ENCODE measurements at regions not wholly inside any gene's neighbourhood (a gene's known extent, or its start where the extent isn't known, plus 50 kb on each side); places are given as distances from the start of the nearest gene placed in this dataset.

DNA sequence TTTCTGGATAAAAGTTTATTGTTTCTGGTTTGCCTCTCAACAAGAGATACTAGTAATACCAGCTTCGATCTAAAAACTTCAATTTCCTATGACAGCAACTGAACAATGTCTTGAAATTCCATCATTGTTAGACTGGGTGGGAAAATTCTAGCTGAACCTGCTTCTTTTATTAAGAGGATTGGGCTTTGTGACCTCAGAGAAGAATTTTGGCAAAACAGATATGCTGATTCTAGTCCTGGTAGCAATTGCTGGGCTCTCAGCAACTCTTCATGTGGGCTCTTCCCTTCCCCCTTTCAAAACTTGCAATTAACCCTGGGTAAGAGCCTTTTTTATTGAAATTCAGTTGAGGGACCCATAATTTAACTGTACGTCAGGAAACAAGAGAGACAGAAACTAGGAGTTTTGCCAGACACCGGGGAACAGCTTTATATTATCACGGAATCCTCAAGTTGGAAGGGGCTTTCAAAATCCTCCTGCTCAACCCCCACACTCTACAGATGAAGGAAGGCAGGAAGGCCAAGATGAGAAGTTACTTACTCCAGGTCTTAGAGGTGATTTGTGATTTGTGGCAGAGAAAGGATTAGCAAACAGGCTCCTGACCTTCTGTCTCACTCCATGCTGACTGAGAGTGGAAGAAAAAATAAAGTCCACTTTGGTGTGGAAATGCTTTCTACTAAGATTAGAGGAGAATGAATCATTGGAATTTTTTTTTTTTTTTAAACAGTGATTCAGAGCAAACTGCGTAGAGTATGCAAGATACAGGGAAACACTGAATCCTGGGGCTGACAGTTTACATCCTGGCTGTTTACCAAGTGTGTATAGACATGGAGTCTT is 239.0 kb upstream of the ATP2B1 start:
- 72 to 92% methylated on average over 3 to 4 of the region's 5 CpGs for WGBS, 2 experiments
- Histone ChIP-seq H3K4me1 (ENCODE audit: control insufficient read depth, insufficient read depth, low read length) (peaks cover 4% of the 10 kb centered on the region), H3K9me3 (ENCODE audit: control insufficient read depth, low read length) (no peaks in the 10 kb centered on the region), H3K36me3 (ENCODE audit: control insufficient read depth, insufficient read depth, low read length) (no peaks in the 10 kb centered on the region), H3K4me3 (ENCODE audit: insufficient read depth, low read depth, low read length) (no peak overlapping the region), H3K27me3 (ENCODE audit: control insufficient read depth, insufficient read depth, low read length, poor library complexity, severe bottlenecking) (no peaks in the 10 kb centered on the region), H3K27ac (ENCODE audit: insufficient read depth, low read depth, low read length, poor library complexity, severe bottlenecking) (no peak overlapping the region)

- no peaks in the 10 kb centered on the region for H3K36me3 ChIP-seq (ENCODE audit: control insufficient read depth, insufficient read depth, low read length)
- peaks cover 4% of the 10 kb centered on the region for H3K4me1 ChIP-seq (ENCODE audit: control insufficient read depth, insufficient read depth, low read length)
- 92 to 95% methylated on average over 6 of the region's 6 CpGs for WGBS, 2 experiments
- no peaks in the 10 kb centered on the region for H3K27me3 ChIP-seq (ENCODE audit: control insufficient read depth, insufficient read depth, low read length, poor library complexity, severe bottlenecking)
- no peak overlapping the region for H3K4me3 ChIP-seq (ENCODE audit: insufficient read depth, low read depth, low read length)
- H3K9me3 ChIP-seq (ENCODE audit: control insufficient read depth, low read length), result no peaks in the 10 kb centered on the region
- H3K27ac ChIP-seq (ENCODE audit: insufficient read depth, low read depth, low read length, poor library complexity, severe bottlenecking), result no peak overlapping the region
These were observed 238.0 kb upstream of the ATP2B1 start for GRCh38 chr12:89946518-89947135.

DNA sequence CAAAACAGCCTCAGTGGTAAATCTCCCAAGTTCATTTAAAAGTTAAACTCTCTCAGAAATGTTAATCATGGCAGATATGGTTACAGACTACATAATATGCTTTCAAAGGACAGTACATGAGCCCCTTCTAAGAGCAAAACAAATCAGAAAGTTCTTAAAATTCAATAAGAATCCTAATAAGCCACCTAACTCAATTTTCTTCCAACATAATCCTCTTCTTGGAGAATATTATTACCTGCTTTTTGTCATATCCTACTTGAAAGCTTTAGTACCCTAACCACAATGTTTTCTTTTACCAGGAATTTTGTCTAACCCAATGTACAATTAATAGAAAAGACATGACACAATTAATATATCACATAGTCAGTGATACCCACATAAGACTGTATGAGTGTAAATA is 236.5 kb upstream of the ATP2B1 start:
- H3K36me3 ChIP-seq (ENCODE audit: control insufficient read depth, insufficient read depth, low read length), result no peaks in the 10 kb centered on the region
- H3K9me3 ChIP-seq (ENCODE audit: control insufficient read depth, low read length), result no peaks in the 10 kb centered on the region
- no peaks in the 10 kb centered on the region for H3K27me3 ChIP-seq (ENCODE audit: control insufficient read depth, insufficient read depth, low read length, poor library complexity, severe bottlenecking)
- H3K4me3 ChIP-seq (ENCODE audit: insufficient read depth, low read depth, low read length), result no peak overlapping the region
- H3K27ac ChIP-seq (ENCODE audit: insufficient read depth, low read depth, low read length, poor library complexity, severe bottlenecking), result no peak overlapping the region
- H3K4me1 ChIP-seq (ENCODE audit: control insufficient read depth, insufficient read depth, low read length), result peaks cover 4% of the 10 kb centered on the region

DNA sequence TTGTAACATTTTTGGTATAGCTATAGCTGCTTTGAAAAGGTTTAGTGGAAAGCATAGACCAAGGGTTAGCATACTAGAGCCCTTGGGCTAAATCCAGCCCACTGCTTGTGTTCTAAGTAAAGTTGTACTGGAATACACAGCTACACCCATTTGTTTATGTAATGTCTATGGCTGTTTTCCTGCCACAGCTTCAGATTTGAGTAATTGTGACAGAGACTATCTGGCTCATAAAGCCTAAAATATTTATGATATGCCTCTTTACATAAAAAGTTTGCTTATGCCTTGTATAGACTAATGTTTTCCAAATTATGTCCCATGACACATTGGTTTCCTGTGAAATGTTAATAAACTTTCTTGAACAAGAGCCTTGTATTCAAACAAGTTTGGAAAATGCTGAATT is 234.8 kb upstream of the ATP2B1 start:
- H3K27ac ChIP-seq (ENCODE audit: insufficient read depth, low read depth, low read length, poor library complexity, severe bottlenecking), result no peak overlapping the region
- H3K9me3 ChIP-seq (ENCODE audit: control insufficient read depth, low read length), result no peaks in the 10 kb centered on the region
- H3K36me3 ChIP-seq (ENCODE audit: control insufficient read depth, insufficient read depth, low read length), result no peaks in the 10 kb centered on the region
- H3K4me3 ChIP-seq (ENCODE audit: insufficient read depth, low read depth, low read length), result no peak overlapping the region
- peaks cover 5% of the 10 kb centered on the region for H3K4me1 ChIP-seq (ENCODE audit: control insufficient read depth, insufficient read depth, low read length)
- no peaks in the 10 kb centered on the region for H3K27me3 ChIP-seq (ENCODE audit: control insufficient read depth, insufficient read depth, low read length, poor library complexity, severe bottlenecking)

DNA sequence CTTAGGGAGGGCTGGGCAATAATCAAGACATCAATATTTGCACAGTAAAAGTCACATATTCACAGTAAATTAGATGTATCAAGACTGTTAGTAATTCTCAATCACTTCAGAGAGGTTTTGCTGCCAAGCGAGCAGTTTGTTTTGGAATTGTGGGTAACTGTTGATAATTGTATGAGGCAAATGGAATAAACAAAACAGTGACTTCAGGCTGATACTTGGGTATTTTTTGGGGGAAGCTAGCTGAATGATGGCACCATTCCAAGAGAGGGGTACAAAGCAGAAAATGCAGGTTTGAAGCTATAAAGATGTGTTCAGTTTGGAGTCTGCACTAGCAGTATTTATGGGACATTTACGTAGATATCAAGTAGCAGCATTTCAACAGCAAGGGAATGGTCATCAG is 232.8 kb upstream of the ATP2B1 start:
- Histone ChIP-seq H3K4me3 (ENCODE audit: insufficient read depth, low read depth, low read length) (no peak overlapping the region), H3K27ac (ENCODE audit: insufficient read depth, low read depth, low read length, poor library complexity, severe bottlenecking) (no peak overlapping the region), H3K9me3 (ENCODE audit: control insufficient read depth, low read length) (no peaks in the 10 kb centered on the region), H3K4me1 (ENCODE audit: control insufficient read depth, insufficient read depth, low read length) (peaks cover 5% of the 10 kb centered on the region), H3K36me3 (ENCODE audit: control insufficient read depth, insufficient read depth, low read length) (no peaks in the 10 kb centered on the region), H3K27me3 (ENCODE audit: control insufficient read depth, insufficient read depth, low read length, poor library complexity, severe bottlenecking) (no peaks in the 10 kb centered on the region)
- 95 to 98% methylated on average over 2 of the region's 2 CpGs for WGBS, 2 experiments

DNA sequence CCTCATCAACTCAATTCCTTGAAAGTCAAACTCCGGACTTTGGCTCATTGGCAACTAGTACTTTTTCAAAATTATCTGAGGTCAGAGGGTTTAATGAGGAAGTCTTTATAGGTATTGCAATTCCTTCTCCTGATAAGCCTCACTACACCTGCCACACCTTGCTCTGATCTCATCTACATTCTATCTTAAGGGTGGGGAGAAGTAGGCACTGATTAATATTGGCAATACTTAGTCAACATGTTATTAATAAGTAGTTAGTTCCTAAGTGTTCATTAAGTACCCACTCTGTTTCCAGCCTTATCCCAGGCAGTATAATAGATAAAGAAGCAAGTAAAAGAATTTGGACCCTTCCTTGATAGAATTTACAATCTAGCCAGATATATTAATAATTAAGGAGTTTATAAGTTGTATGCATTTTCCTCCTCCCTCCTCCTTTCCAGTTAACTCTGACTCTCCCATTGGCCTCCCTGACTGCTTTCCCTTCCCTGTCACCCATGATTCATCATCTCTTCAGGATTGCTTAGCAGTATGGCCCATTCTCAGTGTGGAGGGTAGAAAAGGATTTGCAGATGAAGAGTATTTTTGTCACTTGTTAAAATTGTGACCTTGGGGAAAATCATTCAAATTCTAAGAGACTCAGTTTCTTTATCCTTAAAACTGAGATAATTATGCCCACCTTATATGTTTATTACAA is 231.0 kb upstream of the ATP2B1 start:
- Histone ChIP-seq H3K4me3 (ENCODE audit: insufficient read depth, low read depth, low read length) (no peak overlapping the region), H3K9me3 (ENCODE audit: control insufficient read depth, low read length) (no peaks in the 10 kb centered on the region), H3K4me1 (ENCODE audit: control insufficient read depth, insufficient read depth, low read length) (peaks cover 5% of the 10 kb centered on the region), H3K27me3 (ENCODE audit: control insufficient read depth, insufficient read depth, low read length, poor library complexity, severe bottlenecking) (no peaks in the 10 kb centered on the region), H3K27ac (ENCODE audit: insufficient read depth, low read depth, low read length, poor library complexity, severe bottlenecking) (no peak overlapping the region), H3K36me3 (ENCODE audit: control insufficient read depth, insufficient read depth, low read length) (no peaks in the 10 kb centered on the region)
- WGBS, 2 experiments, result 92 to 100% methylated on average over 1 of the region's 1 CpG

- Histone ChIP-seq H3K27ac (ENCODE audit: insufficient read depth, low read depth, low read length, poor library complexity, severe bottlenecking) (no peak overlapping the region), H3K4me1 (ENCODE audit: control insufficient read depth, insufficient read depth, low read length) (peaks cover 5% of the 10 kb centered on the region), H3K36me3 (ENCODE audit: control insufficient read depth, insufficient read depth, low read length) (no peaks in the 10 kb centered on the region), H3K9me3 (ENCODE audit: control insufficient read depth, low read length) (no peaks in the 10 kb centered on the region), H3K4me3 (ENCODE audit: insufficient read depth, low read depth, low read length) (no peak overlapping the region), H3K27me3 (ENCODE audit: control insufficient read depth, insufficient read depth, low read length, poor library complexity, severe bottlenecking) (no peaks in the 10 kb centered on the region)
- 87 to 95% methylated on average over 2 to 3 of the region's 3 CpGs for WGBS, 2 experiments
These were observed 228.0 kb upstream of the ATP2B1 start for GRCh38 chr12:89936631-89937030.

- H3K27me3 ChIP-seq (ENCODE audit: control insufficient read depth, insufficient read depth, low read length, poor library complexity, severe bottlenecking), result no peaks in the 10 kb centered on the region
- H3K4me1 ChIP-seq (ENCODE audit: control insufficient read depth, insufficient read depth, low read length), result peaks cover 5% of the 10 kb centered on the region
- no peaks in the 10 kb centered on the region for H3K36me3 ChIP-seq (ENCODE audit: control insufficient read depth, insufficient read depth, low read length)
- H3K4me3 ChIP-seq (ENCODE audit: insufficient read depth, low read depth, low read length), result no peak overlapping the region
- no peaks in the 10 kb centered on the region for H3K9me3 ChIP-seq (ENCODE audit: control insufficient read depth, low read length)
- no peak overlapping the region for H3K27ac ChIP-seq (ENCODE audit: insufficient read depth, low read depth, low read length, poor library complexity, severe bottlenecking)
- WGBS, 2 experiments, result 94 to 96% methylated on average over 5 to 6 of the region's 6 CpGs
These were observed 227.2 kb upstream of the ATP2B1 start for GRCh38 chr12:89935850-89936249.

GRCh38 chr12:89933911-89934310 is 225.3 kb upstream of the ATP2B1 start:
- Histone ChIP-seq H3K36me3 (ENCODE audit: control insufficient read depth, insufficient read depth, low read length) (no peaks in the 10 kb centered on the region), H3K4me1 (ENCODE audit: control insufficient read depth, insufficient read depth, low read length) (peaks cover under 1% of the 10 kb centered on the region), H3K9me3 (ENCODE audit: control insufficient read depth, low read length) (no peaks in the 10 kb centered on the region), H3K4me3 (ENCODE audit: insufficient read depth, low read depth, low read length) (no peak overlapping the region), H3K27ac (ENCODE audit: insufficient read depth, low read depth, low read length, poor library complexity, severe bottlenecking) (no peak overlapping the region), H3K27me3 (ENCODE audit: control insufficient read depth, insufficient read depth, low read length, poor library complexity, severe bottlenecking) (no peaks in the 10 kb centered on the region)
- WGBS, 2 experiments, result 91 to 92% methylated on average over 1 of the region's 1 CpG

DNA sequence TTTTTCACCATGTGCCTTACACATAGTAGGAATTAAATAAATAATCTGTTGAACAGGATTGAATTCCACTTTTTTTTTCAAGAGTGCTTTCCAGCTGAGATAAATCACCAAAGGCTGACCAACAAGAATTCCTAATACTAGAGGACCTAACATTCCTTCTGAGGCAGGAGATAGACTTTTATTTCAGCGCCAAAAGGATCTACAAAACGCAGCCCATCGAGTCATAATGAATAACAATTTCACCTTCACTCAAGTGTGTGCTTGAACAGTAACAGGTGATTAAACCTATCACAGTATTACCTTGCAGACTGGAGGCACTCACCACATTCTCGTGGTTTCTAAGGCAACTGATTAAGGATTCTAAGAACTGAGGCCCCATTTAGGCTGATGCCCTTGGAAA is 224.3 kb upstream of the ATP2B1 start:
- Histone ChIP-seq H3K27ac (ENCODE audit: insufficient read depth, low read depth, low read length, poor library complexity, severe bottlenecking) (no peak overlapping the region), H3K27me3 (ENCODE audit: control insufficient read depth, insufficient read depth, low read length, poor library complexity, severe bottlenecking) (no peaks in the 10 kb centered on the region), H3K9me3 (ENCODE audit: control insufficient read depth, low read length) (no peaks in the 10 kb centered on the region), H3K4me3 (ENCODE audit: insufficient read depth, low read depth, low read length) (no peak overlapping the region), H3K36me3 (ENCODE audit: control insufficient read depth, insufficient read depth, low read length) (no peaks in the 10 kb centered on the region), H3K4me1 (ENCODE audit: control insufficient read depth, insufficient read depth, low read length) (no peaks in the 10 kb centered on the region)
- 94 to 97% methylated on average over 4 of the region's 4 CpGs for WGBS, 2 experiments
